ENCODE measurements at regions not wholly inside any gene's neighbourhood (a gene's known extent, or its start where the extent isn't known, plus 50 kb on each side); places are given as distances from the start of the nearest gene placed in this dataset.

GRCh38 chr16:9183682-9184353 lies 92.4 kb downstream of the HAPSTR1 start:
- 77% methylated on average over 20 to 28 of the region's 29 CpGs for WGBS, 2 experiments (ENCODE audit: low coverage in 1 of 2, low lambda C conversion rate in 2 of 2, missing lambda C conversion rate in 2 of 2)
- no peak overlapping the region for H3K4me3 ChIP-seq
- H3K79me2 ChIP-seq (ENCODE audit: insufficient read depth), result no peaks in the 10 kb centered on the region
- H3K27me3 ChIP-seq (replicated peaks; ENCODE audit: insufficient read depth), result no peaks in the 10 kb centered on the region
- DNase-seq, result no peak
- no peaks in the 10 kb centered on the region for H3K9me3 ChIP-seq (ENCODE audit: low read depth)
- H3F3A ChIP-seq (ENCODE audit: insufficient read depth), result no peaks in the 10 kb centered on the region
- no peaks in the 10 kb centered on the region for H3K36me3 ChIP-seq (ENCODE audit: low read depth)
- H3K9ac ChIP-seq, result no peak overlapping the region
- H3K9me2 ChIP-seq (ENCODE audit: insufficient read depth), result no peaks in the 10 kb centered on the region
- H3K4me1 ChIP-seq (ENCODE audit: insufficient read depth), result no peaks in the 10 kb centered on the region
- no peaks in the 10 kb centered on the region for H4K20me1 ChIP-seq (ENCODE audit: insufficient read depth)
- no peak overlapping the region for H3K27ac ChIP-seq
- TF ChIP-seq EZH2 (IDR thresholded peaks at IDR 0.05; ENCODE audit: insufficient read depth, poor library complexity, severe bottlenecking), result no peak
- no peak for TF ChIP-seq EZH2phosphoT487 (IDR thresholded peaks at IDR 0.05; ENCODE audit: insufficient read depth, low read depth)
- in situ Hi-C loops (cut with MboI), result no loop called here
- H3K4me2 ChIP-seq (ENCODE audit: unreplicated experiment), result no peak overlapping the region
- H2AFZ ChIP-seq, result no peak overlapping the region

GRCh38 chr16:9184354-9184690 lies 92.9 kb downstream of the HAPSTR1 start:
- no peak overlapping the region for H3K27ac ChIP-seq
- no peaks in the 10 kb centered on the region for H3K9me2 ChIP-seq (ENCODE audit: insufficient read depth)
- no peaks in the 10 kb centered on the region for H3F3A ChIP-seq (ENCODE audit: insufficient read depth)
- no peaks in the 10 kb centered on the region for H3K4me1 ChIP-seq (ENCODE audit: insufficient read depth)
- DNase-seq, result no peak
- H3K4me2 ChIP-seq (ENCODE audit: unreplicated experiment), result no peak overlapping the region
- no peak overlapping the region for H3K9ac ChIP-seq
- no peaks in the 10 kb centered on the region for H3K79me2 ChIP-seq (ENCODE audit: insufficient read depth)
- no peak for TF ChIP-seq EZH2 (IDR thresholded peaks at IDR 0.05; ENCODE audit: insufficient read depth, poor library complexity, severe bottlenecking)
- TF ChIP-seq EZH2phosphoT487 (IDR thresholded peaks at IDR 0.05; ENCODE audit: insufficient read depth, low read depth), result no peak
- H2AFZ ChIP-seq, result no peak overlapping the region
- no peaks in the 10 kb centered on the region for H3K36me3 ChIP-seq (ENCODE audit: low read depth)
- H4K20me1 ChIP-seq (ENCODE audit: insufficient read depth), result no peaks in the 10 kb centered on the region
- 82 to 85% methylated on average over 22 to 32 of the region's 33 CpGs for WGBS, 2 experiments (ENCODE audit: low coverage in 1 of 2, low lambda C conversion rate in 2 of 2, missing lambda C conversion rate in 2 of 2)
- no peaks in the 10 kb centered on the region for H3K9me3 ChIP-seq (ENCODE audit: low read depth)
- H3K27me3 ChIP-seq (replicated peaks; ENCODE audit: insufficient read depth), result no peaks in the 10 kb centered on the region
- in situ Hi-C loops (cut with MboI), result no loop called here
- no peak overlapping the region for H3K4me3 ChIP-seq

GRCh38 chr16:9185381-9185780 lies 93.9 kb downstream of the HAPSTR1 start:
- no peaks in the 10 kb centered on the region for H3K27me3 ChIP-seq (replicated peaks; ENCODE audit: insufficient read depth)
- H3K36me3 ChIP-seq (ENCODE audit: low read depth), result no peaks in the 10 kb centered on the region
- in situ Hi-C loops (cut with MboI), result no loop called here
- WGBS, 2 experiments (ENCODE audit: low coverage in 1 of 2, low lambda C conversion rate in 2 of 2, missing lambda C conversion rate in 2 of 2), result 46 to 47% methylated on average over 2 of the region's 2 CpGs
- no peak overlapping the region for H3K27ac ChIP-seq
- no peak overlapping the region for H3K9ac ChIP-seq
- H3F3A ChIP-seq (ENCODE audit: insufficient read depth), result no peaks in the 10 kb centered on the region
- no peak overlapping the region for H3K4me2 ChIP-seq (ENCODE audit: unreplicated experiment)
- no peak overlapping the region for H3K4me3 ChIP-seq
- H3K79me2 ChIP-seq (ENCODE audit: insufficient read depth), result no peaks in the 10 kb centered on the region
- no peaks in the 10 kb centered on the region for H3K9me3 ChIP-seq (ENCODE audit: low read depth)
- H2AFZ ChIP-seq, result no peak overlapping the region
- TF ChIP-seq EZH2 (IDR thresholded peaks at IDR 0.05; ENCODE audit: insufficient read depth, poor library complexity, severe bottlenecking), result no peak
- no peak for TF ChIP-seq EZH2phosphoT487 (IDR thresholded peaks at IDR 0.05; ENCODE audit: insufficient read depth, low read depth)
- H3K4me1 ChIP-seq (ENCODE audit: insufficient read depth), result no peaks in the 10 kb centered on the region
- H3K9me2 ChIP-seq (ENCODE audit: insufficient read depth), result no peaks in the 10 kb centered on the region
- H4K20me1 ChIP-seq (ENCODE audit: insufficient read depth), result no peaks in the 10 kb centered on the region
- no peak for DNase-seq

GRCh38 chr16:9186061-9186460 lies 94.6 kb downstream of the HAPSTR1 start:
- TF ChIP-seq EZH2 (IDR thresholded peaks at IDR 0.05; ENCODE audit: insufficient read depth, poor library complexity, severe bottlenecking), result no peak
- TF ChIP-seq EZH2phosphoT487 (IDR thresholded peaks at IDR 0.05; ENCODE audit: insufficient read depth, low read depth), result no peak
- WGBS, 2 experiments (ENCODE audit: low coverage in 1 of 2, low lambda C conversion rate in 2 of 2, missing lambda C conversion rate in 2 of 2), result 49 to 59% methylated on average over 3 of the region's 3 CpGs
- H3F3A ChIP-seq (ENCODE audit: insufficient read depth), result no peaks in the 10 kb centered on the region
- H3K9ac ChIP-seq, result no peak overlapping the region
- no peaks in the 10 kb centered on the region for H3K79me2 ChIP-seq (ENCODE audit: insufficient read depth)
- no peaks in the 10 kb centered on the region for H3K9me3 ChIP-seq (ENCODE audit: low read depth)
- no peak overlapping the region for H3K4me3 ChIP-seq
- no peak overlapping the region for H2AFZ ChIP-seq
- H3K27ac ChIP-seq, result no peak overlapping the region
- in situ Hi-C loops (cut with MboI), result no loop called here
- no peaks in the 10 kb centered on the region for H3K4me1 ChIP-seq (ENCODE audit: insufficient read depth)
- H3K4me2 ChIP-seq (ENCODE audit: unreplicated experiment), result no peak overlapping the region
- H3K9me2 ChIP-seq (ENCODE audit: insufficient read depth), result no peaks in the 10 kb centered on the region
- DNase-seq, result no peak
- no peaks in the 10 kb centered on the region for H4K20me1 ChIP-seq (ENCODE audit: insufficient read depth)
- no peaks in the 10 kb centered on the region for H3K27me3 ChIP-seq (replicated peaks; ENCODE audit: insufficient read depth)
- no peaks in the 10 kb centered on the region for H3K36me3 ChIP-seq (ENCODE audit: low read depth)

DNA sequence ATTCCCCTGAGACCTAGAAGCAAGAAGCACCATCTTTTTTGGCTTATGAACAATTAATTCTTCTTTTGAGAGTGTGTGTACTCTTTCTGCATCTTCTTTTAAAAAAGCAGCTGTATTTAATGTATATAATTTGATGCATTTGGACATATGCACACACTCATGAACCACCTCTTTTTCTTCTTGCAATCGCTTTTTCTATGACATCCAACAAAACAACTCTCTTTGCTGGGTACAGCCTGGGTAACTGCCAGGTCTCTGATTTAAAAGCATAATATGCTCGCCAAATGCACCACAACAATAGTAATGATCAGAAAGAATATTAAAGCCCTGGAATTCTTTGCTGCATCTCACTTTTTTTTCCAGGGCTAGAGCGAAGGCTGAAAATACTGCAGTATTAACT lies 97.3 kb downstream of the HAPSTR1 start:
- no peak overlapping the region for H3K4me2 ChIP-seq (ENCODE audit: unreplicated experiment)
- no peaks in the 10 kb centered on the region for H3K27me3 ChIP-seq (replicated peaks; ENCODE audit: insufficient read depth)
- H3K79me2 ChIP-seq (ENCODE audit: insufficient read depth), result no peaks in the 10 kb centered on the region
- H3F3A ChIP-seq (ENCODE audit: insufficient read depth), result no peaks in the 10 kb centered on the region
- no peak overlapping the region for H3K4me3 ChIP-seq
- DNase-seq, result no peak
- no peaks in the 10 kb centered on the region for H4K20me1 ChIP-seq (ENCODE audit: insufficient read depth)
- no peak overlapping the region for H2AFZ ChIP-seq
- H3K9me3 ChIP-seq (ENCODE audit: low read depth), result no peaks in the 10 kb centered on the region
- in situ Hi-C loops (cut with MboI), result no loop called here
- H3K9ac ChIP-seq, result no peak overlapping the region
- TF ChIP-seq EZH2phosphoT487 (IDR thresholded peaks at IDR 0.05; ENCODE audit: insufficient read depth, low read depth) (no peak), EZH2 (IDR thresholded peaks at IDR 0.05; ENCODE audit: insufficient read depth, poor library complexity, severe bottlenecking) (no peak)
- H3K27ac ChIP-seq, result no peak overlapping the region
- no peaks in the 10 kb centered on the region for H3K36me3 ChIP-seq (ENCODE audit: low read depth)
- 5 to 8% methylated on average over 3 of the region's 3 CpGs for WGBS, 2 experiments (ENCODE audit: low coverage in 1 of 2, low lambda C conversion rate in 2 of 2, missing lambda C conversion rate in 2 of 2)
- no peaks in the 10 kb centered on the region for H3K4me1 ChIP-seq (ENCODE audit: insufficient read depth)
- H3K9me2 ChIP-seq (ENCODE audit: insufficient read depth), result no peaks in the 10 kb centered on the region
